Kidney epithelial cell (primary cell): ENCODE measurements at regions not wholly inside any gene's neighbourhood (a gene's known extent, or its start where the extent isn't known, plus 50 kb on each side); places are given as distances from the start of the nearest gene placed in this dataset.

ENCODE experiments used
- DNase-seq: peaks from one replicate; pipeline ENCODE4 v3.0.0-alpha.2; 2010; ENCODE audit warnings: low read depth
- H3K27me3 ChIP-seq: 2 replicates; pipeline ENCODE4 v1.6.0; 2011; ENCODE audit warnings: low read length; ENCODE audit not compliant: control insufficient read depth, insufficient read depth
- H3K36me3 ChIP-seq: 2 replicates; pipeline ENCODE4 v1.5.1; 2011; ENCODE audit warnings: low read length; ENCODE audit not compliant: control insufficient read depth, insufficient read depth
- H3K4me3 ChIP-seq: 2 replicates; pipeline ENCODE4 v1.5.1; 2011; ENCODE audit warnings: low read depth, mild to moderate bottlenecking, control low read depth, low read length
- CTCF ChIP-seq: IDR thresholded peaks from 2 replicates; pipeline ENCODE4 v1.5.1; 2011; ENCODE audit warnings: mild to moderate bottlenecking, moderate library complexity, low read length, control low read depth, inconsistent platforms; ENCODE audit not compliant: insufficient read depth, poor library complexity, severe bottlenecking

- H3K4me3 ChIP-seq, result no peak overlapping the region
- TF ChIP-seq CTCF, result no peak
- no peaks in the 10 kb centered on the region for H3K36me3 ChIP-seq
- no peaks in the 10 kb centered on the region for H3K27me3 ChIP-seq
- no peak for DNase-seq
Observed at GRCh38 chr10:14435976-14436632, 105.4 kb upstream of the FRMD4A start.

DNA sequence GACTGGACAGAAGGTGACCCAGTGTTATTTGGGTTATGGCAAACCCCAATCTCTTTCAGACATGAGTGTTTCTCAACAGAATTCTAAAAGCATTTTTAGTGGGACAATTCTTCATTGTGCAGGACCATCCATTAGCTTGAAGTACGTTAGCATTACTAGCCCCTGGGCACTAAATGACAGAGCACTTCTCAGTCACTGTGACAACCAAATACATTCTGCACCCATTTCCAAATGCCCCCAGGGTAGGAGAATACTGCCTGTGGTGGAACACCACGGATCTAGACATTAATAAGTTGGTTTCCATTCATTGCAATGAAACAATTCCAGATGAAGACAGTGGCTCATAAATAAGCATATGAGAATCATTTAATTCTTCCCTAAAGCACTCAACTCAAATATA is 102.4 kb upstream of the FRMD4A start:
- TF ChIP-seq CTCF, result no peak
- DNase-seq, result no peak
- no peaks in the 10 kb centered on the region for H3K36me3 ChIP-seq
- H3K4me3 ChIP-seq, result no peak overlapping the region
- no peaks in the 10 kb centered on the region for H3K27me3 ChIP-seq

DNA sequence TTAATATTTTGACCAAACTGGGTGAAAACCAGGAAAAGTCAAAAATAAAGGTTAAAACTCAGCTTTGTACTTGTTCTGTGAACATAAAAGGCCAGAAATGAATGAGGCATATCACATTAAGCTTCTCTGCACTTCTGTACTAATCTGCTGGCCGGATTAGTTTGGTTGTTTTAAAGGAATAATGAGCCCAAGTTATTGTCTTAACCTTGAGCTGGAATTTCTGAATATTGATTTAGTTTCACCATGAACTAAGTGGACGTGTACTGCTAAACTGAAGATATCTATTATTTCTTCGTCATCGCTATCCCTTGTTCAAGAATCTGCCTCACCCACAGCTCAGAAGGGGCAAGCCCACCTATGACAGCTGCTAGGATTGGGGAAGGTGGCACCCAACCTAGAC is 101.1 kb upstream of the FRMD4A start:
- no peak for DNase-seq
- Histone ChIP-seq H3K36me3 (no peaks in the 10 kb centered on the region), H3K27me3 (no peaks in the 10 kb centered on the region), H3K4me3 (no peak overlapping the region)
- TF ChIP-seq CTCF, result no peak

- no peak for DNase-seq
- no peak overlapping the region for H3K4me3 ChIP-seq
- H3K27me3 ChIP-seq, result no peaks in the 10 kb centered on the region
- TF ChIP-seq CTCF, result no peak
- H3K36me3 ChIP-seq, result no peaks in the 10 kb centered on the region
Observed at GRCh38 chr10:14429043-14429700, 98.4 kb upstream of the FRMD4A start.

DNA sequence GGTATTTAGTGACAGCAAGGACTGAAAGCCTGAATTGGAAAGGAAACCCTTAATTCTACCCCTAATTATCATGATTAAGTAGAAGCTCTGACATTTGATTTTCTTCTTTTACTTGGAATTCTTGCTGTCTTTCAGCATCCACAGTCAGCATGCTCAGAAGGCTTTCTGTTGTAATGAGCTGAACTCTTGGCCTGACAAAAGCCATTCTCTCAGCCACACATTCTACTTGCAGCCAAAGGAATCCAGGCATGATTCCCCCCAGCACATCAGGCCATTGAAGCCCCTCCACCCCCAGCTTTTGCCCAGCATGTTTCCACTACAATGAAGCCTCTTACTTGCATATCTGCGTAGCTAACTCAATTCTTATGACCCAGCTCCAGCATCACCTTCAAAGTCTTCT is 94.3 kb upstream of the FRMD4A start:
- DNase-seq, result no peak
- Histone ChIP-seq H3K27me3 (no peaks in the 10 kb centered on the region), H3K36me3 (no peaks in the 10 kb centered on the region), H3K4me3 (no peak overlapping the region)
- no peak for TF ChIP-seq CTCF
